B cell (primary cell): ENCODE measurements at regions not wholly inside any gene's neighbourhood (a gene's known extent, or its start where the extent isn't known, plus 50 kb on each side); places are given as distances from the start of the nearest gene placed in this dataset.

Source experiments
- EZH2 ChIP-seq: IDR thresholded peaks from 2 replicates; pipeline ENCODE4 v1.6.1; 2012; ENCODE audit warnings: borderline replicate concordance, low read depth, mild to moderate bottlenecking, moderate library complexity, low read length; ENCODE audit not compliant: insufficient read depth, poor library complexity, severe bottlenecking
- TF ChIP-seq, protein P1 (sequence below): fragments of 200-600 bp; IDR thresholded peaks from one replicate; pipeline ENCODE4 v1.8.0; 2022; ENCODE audit warnings: antibody characterized with exemption, mild to moderate bottlenecking

- TF ChIP-seq EZH2 = no peak
- TF ChIP-seq, protein P1, sequence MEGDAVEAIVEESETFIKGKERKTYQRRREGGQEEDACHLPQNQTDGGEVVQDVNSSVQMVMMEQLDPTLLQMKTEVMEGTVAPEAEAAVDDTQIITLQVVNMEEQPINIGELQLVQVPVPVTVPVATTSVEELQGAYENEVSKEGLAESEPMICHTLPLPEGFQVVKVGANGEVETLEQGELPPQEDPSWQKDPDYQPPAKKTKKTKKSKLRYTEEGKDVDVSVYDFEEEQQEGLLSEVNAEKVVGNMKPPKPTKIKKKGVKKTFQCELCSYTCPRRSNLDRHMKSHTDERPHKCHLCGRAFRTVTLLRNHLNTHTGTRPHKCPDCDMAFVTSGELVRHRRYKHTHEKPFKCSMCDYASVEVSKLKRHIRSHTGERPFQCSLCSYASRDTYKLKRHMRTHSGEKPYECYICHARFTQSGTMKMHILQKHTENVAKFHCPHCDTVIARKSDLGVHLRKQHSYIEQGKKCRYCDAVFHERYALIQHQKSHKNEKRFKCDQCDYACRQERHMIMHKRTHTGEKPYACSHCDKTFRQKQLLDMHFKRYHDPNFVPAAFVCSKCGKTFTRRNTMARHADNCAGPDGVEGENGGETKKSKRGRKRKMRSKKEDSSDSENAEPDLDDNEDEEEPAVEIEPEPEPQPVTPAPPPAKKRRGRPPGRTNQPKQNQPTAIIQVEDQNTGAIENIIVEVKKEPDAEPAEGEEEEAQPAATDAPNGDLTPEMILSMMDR = no peak
Observed at GRCh38 chr6:87982134-87982533, 65.5 kb upstream of the SPACA1 start.
